Glutamatergic neuron (in vitro differentiated cells): ENCODE measurements at regions not wholly inside any gene's neighbourhood (a gene's known extent, or its start where the extent isn't known, plus 50 kb on each side); places are given as distances from the start of the nearest gene placed in this dataset.

ENCODE experiments used
- DNase-seq: peaks from one replicate; pipeline ENCODE4 v3.0.0; 2022
- H3K27ac Mint-ChIP-seq: one replicate; pipeline ENCODE4 v1.8.0; 2020; ENCODE audit warnings: mild to moderate bottlenecking, mixed read lengths, inconsistent platforms; ENCODE audit not compliant: unreplicated experiment
- H3K27me3 Mint-ChIP-seq: one replicate; pipeline ENCODE4 v1.8.0; 2020; ENCODE audit warnings: mild to moderate bottlenecking, moderate library complexity, mixed read lengths, inconsistent platforms; ENCODE audit not compliant: unreplicated experiment
- H3K36me3 Mint-ChIP-seq: one replicate; pipeline ENCODE4 v1.8.0; 2020; ENCODE audit warnings: mild to moderate bottlenecking, mixed read lengths, inconsistent platforms; ENCODE audit not compliant: unreplicated experiment
- H3K4me1 Mint-ChIP-seq: one replicate; pipeline ENCODE4 v1.8.0; 2020; ENCODE audit warnings: mild to moderate bottlenecking, low read depth, mixed read lengths, inconsistent platforms; ENCODE audit not compliant: unreplicated experiment
- H3K4me3 Mint-ChIP-seq: one replicate; pipeline ENCODE4 v1.8.0; 2020; ENCODE audit warnings: mild to moderate bottlenecking, mixed read lengths, inconsistent platforms; ENCODE audit not compliant: unreplicated experiment
- H3K9me3 Mint-ChIP-seq: one replicate; pipeline ENCODE4 v1.8.0; 2020; ENCODE audit warnings: mild to moderate bottlenecking, moderate library complexity, mixed read lengths, inconsistent platforms; ENCODE audit not compliant: unreplicated experiment
- TF ChIP-seq, protein P1 (sequence below): fragments of 200-600 bp; sonication (generic); IDR thresholded peaks from one replicate; pipeline ENCODE4 v1.5.0; 2021; ENCODE audit not compliant: partially characterized antibody, unreplicated experiment

DNA sequence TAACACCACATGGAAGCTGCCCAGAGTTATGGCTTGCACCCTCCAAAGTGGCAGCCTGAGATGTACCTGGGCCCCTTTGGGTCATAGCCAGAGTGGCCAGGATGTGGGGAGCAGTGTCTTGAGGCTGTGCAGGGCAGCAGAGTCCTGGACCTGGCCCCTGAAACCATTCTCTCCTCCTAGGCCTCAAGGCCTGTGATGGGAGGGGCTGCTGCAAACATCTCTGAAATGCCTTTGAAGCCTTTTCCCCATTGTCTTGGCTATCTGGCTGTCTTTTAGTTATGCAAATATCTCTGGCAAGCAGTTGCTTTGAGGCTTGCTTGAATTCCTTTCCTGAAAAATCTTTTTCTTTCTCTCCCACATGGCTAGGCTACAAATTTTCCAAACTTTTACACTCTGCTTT is 356.5 kb downstream of the DAD1 start:
- no peak overlapping the region for H3K27ac Mint-ChIP-seq
- peaks cover 4% of the 10 kb centered on the region for H3K4me1 Mint-ChIP-seq

GRCh38 chr14:22231018-22231417 is 358.0 kb downstream of the DAD1 start:
- Mint-ChIP-seq H3K36me3 (peaks cover 10% of the 10 kb centered on the region), H3K9me3 (peaks cover 2% of the 10 kb centered on the region), H3K4me1 (peaks cover 4% of the 10 kb centered on the region), H3K27ac (no peak overlapping the region), H3K4me3 (no peak overlapping the region), H3K27me3 (peaks cover 2% of the 10 kb centered on the region)
- no peak for DNase-seq
- TF ChIP-seq, protein P1, sequence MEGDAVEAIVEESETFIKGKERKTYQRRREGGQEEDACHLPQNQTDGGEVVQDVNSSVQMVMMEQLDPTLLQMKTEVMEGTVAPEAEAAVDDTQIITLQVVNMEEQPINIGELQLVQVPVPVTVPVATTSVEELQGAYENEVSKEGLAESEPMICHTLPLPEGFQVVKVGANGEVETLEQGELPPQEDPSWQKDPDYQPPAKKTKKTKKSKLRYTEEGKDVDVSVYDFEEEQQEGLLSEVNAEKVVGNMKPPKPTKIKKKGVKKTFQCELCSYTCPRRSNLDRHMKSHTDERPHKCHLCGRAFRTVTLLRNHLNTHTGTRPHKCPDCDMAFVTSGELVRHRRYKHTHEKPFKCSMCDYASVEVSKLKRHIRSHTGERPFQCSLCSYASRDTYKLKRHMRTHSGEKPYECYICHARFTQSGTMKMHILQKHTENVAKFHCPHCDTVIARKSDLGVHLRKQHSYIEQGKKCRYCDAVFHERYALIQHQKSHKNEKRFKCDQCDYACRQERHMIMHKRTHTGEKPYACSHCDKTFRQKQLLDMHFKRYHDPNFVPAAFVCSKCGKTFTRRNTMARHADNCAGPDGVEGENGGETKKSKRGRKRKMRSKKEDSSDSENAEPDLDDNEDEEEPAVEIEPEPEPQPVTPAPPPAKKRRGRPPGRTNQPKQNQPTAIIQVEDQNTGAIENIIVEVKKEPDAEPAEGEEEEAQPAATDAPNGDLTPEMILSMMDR: no peak

More for the DNA sequence above, 356.5 kb downstream of the DAD1 start:
- H3K9me3 Mint-ChIP-seq: peaks cover 5% of the 10 kb centered on the region
- peaks cover 10% of the 10 kb centered on the region for H3K36me3 Mint-ChIP-seq
- peaks cover 2% of the 10 kb centered on the region for H3K27me3 Mint-ChIP-seq
- H3K4me3 Mint-ChIP-seq: no peak overlapping the region
- TF ChIP-seq, protein P1: no peak
- no peak for DNase-seq

DNA sequence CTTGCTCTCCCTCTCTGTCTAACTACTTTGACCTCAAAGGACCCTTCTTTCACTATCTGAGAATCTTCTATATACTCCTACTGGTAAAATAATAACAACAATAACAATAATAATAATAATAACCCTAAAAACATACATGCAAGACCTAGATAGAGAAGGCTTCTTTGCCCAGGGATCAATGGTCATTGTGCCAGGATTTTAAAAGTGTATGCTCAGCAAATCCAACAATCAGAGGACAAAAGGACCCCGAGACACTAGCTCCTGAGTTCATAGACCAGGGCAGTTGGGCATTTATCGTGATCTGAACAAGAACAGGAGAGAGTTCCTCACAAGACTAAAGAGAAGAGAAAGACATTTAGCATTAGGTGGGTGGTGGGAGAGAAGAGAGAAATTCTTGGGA is 358.5 kb downstream of the DAD1 start:
- DNase-seq: no peak
- Mint-ChIP-seq H3K36me3 (peaks cover 10% of the 10 kb centered on the region), H3K27me3 (peaks cover 2% of the 10 kb centered on the region), H3K4me1 (peaks cover 4% of the 10 kb centered on the region), H3K9me3 (peaks cover 2% of the 10 kb centered on the region), H3K4me3 (no peak overlapping the region), H3K27ac (no peak overlapping the region)
- TF ChIP-seq, protein P1: no peak

DNA sequence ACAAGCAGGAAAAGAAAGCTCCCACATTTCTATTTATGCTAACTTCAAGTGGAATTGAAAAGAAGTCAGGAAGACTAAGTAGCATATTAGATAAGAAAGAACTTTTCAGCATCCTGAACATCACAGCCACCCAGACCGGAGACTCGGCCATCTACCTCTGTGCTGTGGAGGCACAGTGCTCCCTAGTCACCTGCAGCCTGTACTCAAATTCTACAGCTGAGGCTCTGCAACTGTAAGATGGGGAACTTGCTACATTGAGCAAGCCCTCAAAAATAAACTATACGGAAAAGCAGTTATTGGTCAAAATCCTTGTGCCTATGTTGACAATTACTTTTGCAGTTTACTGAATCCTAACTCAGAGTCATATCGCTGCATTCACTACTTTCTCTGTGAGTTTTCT is 361.9 kb downstream of the DAD1 start:
- no peak overlapping the region for H3K4me3 Mint-ChIP-seq
- DNase-seq: no peak
- H3K36me3 Mint-ChIP-seq: peaks cover 10% of the 10 kb centered on the region
- peaks cover 2% of the 10 kb centered on the region for H3K9me3 Mint-ChIP-seq
- H3K27me3 Mint-ChIP-seq: no peaks in the 10 kb centered on the region
- TF ChIP-seq, protein P1: no peak
- H3K27ac Mint-ChIP-seq: no peak overlapping the region
- H3K4me1 Mint-ChIP-seq: peaks cover 4% of the 10 kb centered on the region

- DNase-seq: no peak
These were observed 362.6 kb downstream of the DAD1 start for GRCh38 chr14:22226381-22226780.

More at GRCh38 chr14:22226381-22226780, 362.6 kb downstream of the DAD1 start:
- no peak overlapping the region for H3K27ac Mint-ChIP-seq
- H3K9me3 Mint-ChIP-seq: no peaks in the 10 kb centered on the region
- H3K4me1 Mint-ChIP-seq: peaks cover 4% of the 10 kb centered on the region
- TF ChIP-seq, protein P1: no peak
- H3K4me3 Mint-ChIP-seq: no peak overlapping the region
- peaks cover 5% of the 10 kb centered on the region for H3K36me3 Mint-ChIP-seq
- H3K27me3 Mint-ChIP-seq: no peaks in the 10 kb centered on the region
